HL-60 (cell line): ENCODE measurements at regions not wholly inside any gene's neighbourhood (a gene's known extent, or its start where the extent isn't known, plus 50 kb on each side); places are given as distances from the start of the nearest gene placed in this dataset.

Experiments
- DNase-seq, 2 experiments: peaks; one replicate each; pipeline ENCODE4 v3.0.0-alpha.2; 2010 to 2020; ENCODE audit warnings: low read depth in 1 of 2, low spot score in 1 of 2
- H3K27ac ChIP-seq: fragments of 250-450 bp; sonication (Bioruptor Pico); replicated peaks from 2 replicates; pipeline ENCODE4 v1.5.1; 2020; ENCODE audit warnings: mild to moderate bottlenecking, moderate library complexity
- H3K27me3 ChIP-seq: fragments of 250-450 bp; sonication (Bioruptor Pico); 2 replicates; pipeline ENCODE4 v1.5.1; 2021; ENCODE audit warnings: mild to moderate bottlenecking, moderate library complexity; ENCODE audit not compliant: insufficient read depth, poor library complexity, severe bottlenecking
- H3K4me3 ChIP-seq: replicated peaks from 2 replicates; pipeline ENCODE4 v1.5.1; 2011; ENCODE audit warnings: mild to moderate bottlenecking, control low read depth, low read length; ENCODE audit not compliant: insufficient read depth
- GABPA ChIP-seq: IDR thresholded peaks from 2 replicates; pipeline ENCODE4 v1.6.1; 2012; ENCODE audit warnings: low read depth
- POLR2AphosphoS5 ChIP-seq: IDR thresholded peaks from 2 replicates; pipeline ENCODE4 v1.6.1; 2012; ENCODE audit warnings: low read depth
- SPI1 ChIP-seq: IDR thresholded peaks from 2 replicates; pipeline ENCODE4 v1.6.1; 2012; ENCODE audit warnings: low read depth, mild to moderate bottlenecking, borderline replicate concordance
- TF ChIP-seq, protein P1 (sequence below): IDR thresholded peaks from 2 replicates; pipeline ENCODE4 v1.6.1; 2012; ENCODE audit warnings: low read depth; ENCODE audit not compliant: insufficient replicate concordance
- TF ChIP-seq, protein P2 (sequence below): IDR thresholded peaks from one replicate; pipeline ENCODE4 v1.5.1; 2011; ENCODE audit warnings: low read length, control low read depth, inconsistent platforms; ENCODE audit not compliant: insufficient read depth

DNA sequence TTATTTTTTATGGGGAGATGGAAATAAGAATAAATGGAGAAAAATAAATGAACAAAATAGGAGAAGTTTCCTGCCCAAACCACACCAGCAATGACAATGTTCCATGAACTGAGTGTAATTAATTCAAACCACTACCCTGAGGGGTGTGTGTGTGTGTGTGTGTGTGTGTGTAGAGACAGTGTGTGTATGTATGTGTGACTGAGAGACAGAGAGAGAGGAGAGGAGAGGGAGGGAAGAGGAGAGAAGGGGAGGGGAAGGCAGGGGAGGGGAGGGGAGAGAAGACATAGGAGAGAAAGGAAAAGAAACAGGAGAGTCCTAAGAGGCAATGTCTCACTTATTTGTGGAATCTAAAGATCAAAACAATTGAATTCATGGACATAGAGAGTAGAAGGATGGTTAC lies 65.0 kb upstream of the POU2AF1 start:
- Histone ChIP-seq H3K4me3 (no peak overlapping the region), H3K27me3 (no peaks in the 10 kb centered on the region), H3K27ac (no peak overlapping the region)
- DNase-seq = no peak
- TF ChIP-seq, protein P1, sequence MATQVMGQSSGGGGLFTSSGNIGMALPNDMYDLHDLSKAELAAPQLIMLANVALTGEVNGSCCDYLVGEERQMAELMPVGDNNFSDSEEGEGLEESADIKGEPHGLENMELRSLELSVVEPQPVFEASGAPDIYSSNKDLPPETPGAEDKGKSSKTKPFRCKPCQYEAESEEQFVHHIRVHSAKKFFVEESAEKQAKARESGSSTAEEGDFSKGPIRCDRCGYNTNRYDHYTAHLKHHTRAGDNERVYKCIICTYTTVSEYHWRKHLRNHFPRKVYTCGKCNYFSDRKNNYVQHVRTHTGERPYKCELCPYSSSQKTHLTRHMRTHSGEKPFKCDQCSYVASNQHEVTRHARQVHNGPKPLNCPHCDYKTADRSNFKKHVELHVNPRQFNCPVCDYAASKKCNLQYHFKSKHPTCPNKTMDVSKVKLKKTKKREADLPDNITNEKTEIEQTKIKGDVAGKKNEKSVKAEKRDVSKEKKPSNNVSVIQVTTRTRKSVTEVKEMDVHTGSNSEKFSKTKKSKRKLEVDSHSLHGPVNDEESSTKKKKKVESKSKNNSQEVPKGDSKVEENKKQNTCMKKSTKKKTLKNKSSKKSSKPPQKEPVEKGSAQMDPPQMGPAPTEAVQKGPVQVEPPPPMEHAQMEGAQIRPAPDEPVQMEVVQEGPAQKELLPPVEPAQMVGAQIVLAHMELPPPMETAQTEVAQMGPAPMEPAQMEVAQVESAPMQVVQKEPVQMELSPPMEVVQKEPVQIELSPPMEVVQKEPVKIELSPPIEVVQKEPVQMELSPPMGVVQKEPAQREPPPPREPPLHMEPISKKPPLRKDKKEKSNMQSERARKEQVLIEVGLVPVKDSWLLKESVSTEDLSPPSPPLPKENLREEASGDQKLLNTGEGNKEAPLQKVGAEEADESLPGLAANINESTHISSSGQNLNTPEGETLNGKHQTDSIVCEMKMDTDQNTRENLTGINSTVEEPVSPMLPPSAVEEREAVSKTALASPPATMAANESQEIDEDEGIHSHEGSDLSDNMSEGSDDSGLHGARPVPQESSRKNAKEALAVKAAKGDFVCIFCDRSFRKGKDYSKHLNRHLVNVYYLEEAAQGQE = no peak
- no peak for TF ChIP-seq GABPA

DNA sequence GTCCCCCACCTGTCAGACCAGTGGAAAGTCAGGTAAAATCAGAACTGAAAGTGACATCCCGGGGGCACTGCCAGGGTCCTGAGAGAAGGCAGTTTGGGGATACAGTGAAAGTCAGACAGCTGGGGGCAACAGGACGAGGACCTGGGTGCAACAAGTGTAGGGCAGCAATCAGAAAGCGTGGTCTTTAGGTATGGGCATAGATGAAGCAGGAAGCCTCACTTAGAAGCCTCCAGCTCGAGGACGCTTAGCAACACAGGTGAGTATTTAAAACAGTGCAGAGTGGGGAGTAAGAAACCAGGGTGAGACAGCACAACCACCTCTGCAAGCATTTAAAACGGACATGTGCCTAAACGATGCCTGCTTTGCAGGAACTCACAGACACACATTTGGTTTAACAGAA lies 64.6 kb upstream of the POU2AF1 start:
- Histone ChIP-seq H3K27me3 (no peaks in the 10 kb centered on the region), H3K27ac (no peak overlapping the region), H3K4me3 (no peak overlapping the region)
- no peak for DNase-seq
- TF ChIP-seq, protein P1 = no peak
- TF ChIP-seq, protein P2, sequence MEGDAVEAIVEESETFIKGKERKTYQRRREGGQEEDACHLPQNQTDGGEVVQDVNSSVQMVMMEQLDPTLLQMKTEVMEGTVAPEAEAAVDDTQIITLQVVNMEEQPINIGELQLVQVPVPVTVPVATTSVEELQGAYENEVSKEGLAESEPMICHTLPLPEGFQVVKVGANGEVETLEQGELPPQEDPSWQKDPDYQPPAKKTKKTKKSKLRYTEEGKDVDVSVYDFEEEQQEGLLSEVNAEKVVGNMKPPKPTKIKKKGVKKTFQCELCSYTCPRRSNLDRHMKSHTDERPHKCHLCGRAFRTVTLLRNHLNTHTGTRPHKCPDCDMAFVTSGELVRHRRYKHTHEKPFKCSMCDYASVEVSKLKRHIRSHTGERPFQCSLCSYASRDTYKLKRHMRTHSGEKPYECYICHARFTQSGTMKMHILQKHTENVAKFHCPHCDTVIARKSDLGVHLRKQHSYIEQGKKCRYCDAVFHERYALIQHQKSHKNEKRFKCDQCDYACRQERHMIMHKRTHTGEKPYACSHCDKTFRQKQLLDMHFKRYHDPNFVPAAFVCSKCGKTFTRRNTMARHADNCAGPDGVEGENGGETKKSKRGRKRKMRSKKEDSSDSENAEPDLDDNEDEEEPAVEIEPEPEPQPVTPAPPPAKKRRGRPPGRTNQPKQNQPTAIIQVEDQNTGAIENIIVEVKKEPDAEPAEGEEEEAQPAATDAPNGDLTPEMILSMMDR = no peak
- TF ChIP-seq GABPA = no peak
- no peak for TF ChIP-seq SPI1
- TF ChIP-seq POLR2AphosphoS5 = no peak

DNA sequence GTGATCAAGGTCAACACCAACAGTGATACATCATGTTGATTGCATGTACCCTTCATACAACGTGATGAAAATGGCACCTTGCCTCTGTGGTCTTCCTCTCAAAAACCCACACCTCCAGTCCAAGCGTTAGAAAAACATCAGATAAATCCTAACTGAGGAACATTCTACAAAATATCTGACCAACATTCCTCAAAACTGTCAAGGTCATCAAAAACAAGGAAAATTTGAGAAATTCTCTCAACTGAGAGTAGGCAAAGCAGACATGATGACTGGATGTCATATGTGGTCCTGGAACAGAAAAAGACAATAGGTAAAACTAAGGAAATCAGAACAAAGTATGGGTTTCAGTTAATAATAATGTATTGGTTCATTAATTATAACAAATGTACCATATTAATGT lies 64.0 kb upstream of the POU2AF1 start:
- H3K4me3 ChIP-seq = no peak overlapping the region
- no peak for TF ChIP-seq SPI1
- TF ChIP-seq POLR2AphosphoS5 = no peak
- TF ChIP-seq, protein P1 = no peak
- TF ChIP-seq GABPA = no peak
- TF ChIP-seq, protein P2 = no peak
- H3K27me3 ChIP-seq = no peaks in the 10 kb centered on the region
- no peak for DNase-seq
- H3K27ac ChIP-seq = no peak overlapping the region

DNA sequence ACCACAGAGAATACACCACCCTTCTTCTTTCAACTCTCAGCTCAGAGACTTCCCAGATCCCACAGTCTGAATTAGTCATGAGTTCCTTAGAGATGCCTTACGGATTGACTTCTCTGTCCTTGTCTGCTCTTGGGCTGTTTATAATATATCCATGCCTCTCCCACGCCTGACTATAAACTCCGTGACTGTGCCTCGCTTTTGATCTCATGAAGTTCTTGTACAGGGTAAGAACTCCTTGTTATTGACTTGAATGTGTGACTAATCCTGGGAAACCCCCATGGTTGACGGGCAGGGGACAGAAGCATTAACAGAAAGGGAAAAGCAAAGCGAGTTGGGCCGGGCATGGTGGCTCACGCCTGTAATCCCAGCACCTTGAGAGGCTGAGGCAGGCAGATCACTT lies 62.4 kb upstream of the POU2AF1 start:
- no peak for DNase-seq
- TF ChIP-seq POLR2AphosphoS5 = no peak
- no peak for TF ChIP-seq SPI1
- no peak for TF ChIP-seq GABPA
- TF ChIP-seq, protein P1 = no peak
- TF ChIP-seq, protein P2 = no peak
- no peak overlapping the region for H3K4me3 ChIP-seq
- no peaks in the 10 kb centered on the region for H3K27me3 ChIP-seq
- H3K27ac ChIP-seq = no peak overlapping the region
